Small intestine (tissue), 7 donors: ENCODE measurements at regions not wholly inside any gene's neighbourhood (a gene's known extent, or its start where the extent isn't known, plus 50 kb on each side); places are given as distances from the start of the nearest gene placed in this dataset.

ENCODE experiments used
- DNase-seq, 2 donors: peaks; one replicate each; pipeline versions ENCODE4 v3.0.0 to v3.0.0-alpha.2; 2013
- FAIRE-seq: peaks from 2 replicates; lab custom pipeline; 2012; peaks lifted over from hg19 to GRCh38; lab: Jason Lieb, UNC
- H3K27ac ChIP-seq, 3 donors: one replicate each; pipeline ENCODE4 v1.5.1; 2013; ENCODE audit warnings: low read length in 2 of 3, mild to moderate bottlenecking in 2 of 3, control low read depth in 1 of 3, inconsistent platforms in 1 of 3, low read depth in 1 of 3, moderate library complexity in 1 of 3
- H3K27me3 ChIP-seq, 3 donors: one replicate each; pipeline ENCODE4 v1.6.1; 2013; ENCODE audit warnings: low read length in 3 of 3, inconsistent platforms in 1 of 3; ENCODE audit not compliant: control insufficient read depth in 3 of 3, insufficient read depth in 3 of 3
- H3K36me3 ChIP-seq, 3 donors: one replicate each; pipeline ENCODE4 v1.6.1; 2013; ENCODE audit warnings: low read length in 3 of 3, inconsistent platforms in 1 of 3, low read depth in 1 of 3, mild to moderate bottlenecking in 1 of 3, moderate library complexity in 1 of 3; ENCODE audit not compliant: control insufficient read depth in 3 of 3, insufficient read depth in 2 of 3
- H3K4me1 ChIP-seq, 3 donors: one replicate each; pipeline ENCODE4 v1.6.1; 2013; ENCODE audit warnings: low read length in 2 of 3, inconsistent platforms in 1 of 3, low read depth in 1 of 3, mild to moderate bottlenecking in 1 of 3, moderate library complexity in 1 of 3; ENCODE audit not compliant: control insufficient read depth in 3 of 3, insufficient read depth in 2 of 3
- H3K4me3 ChIP-seq, 3 donors: one replicate each; pipeline ENCODE4 v1.5.1; 2013; ENCODE audit warnings: low read length in 3 of 3, control low read depth in 1 of 3, inconsistent platforms in 1 of 3, low read depth in 1 of 3, mild to moderate bottlenecking in 1 of 3, moderate library complexity in 1 of 3
- H3K9me3 ChIP-seq, 2 donors: one replicate each; pipeline ENCODE4 v1.6.1; 2013; ENCODE audit warnings: low read depth in 1 of 2, low read length in 1 of 2; ENCODE audit not compliant: control insufficient read depth in 2 of 2, insufficient read depth in 1 of 2
- WGBS, 3 donors: extraction: QIAGEN DNeasy Blood & Tissue Kit; methylation state at CpG; one replicate each; pipeline ENCODE4 v1.1.7; 2013; 5-methylcytosine and 5-hydroxymethylcytosine counted together
- donor health status: healthy with polysubstance abuse.
- donor health status: control.
- donor health status: control.
- donor health status: Bipolar disorder and iron deficiency.
- donor health status: healthy.

- H3K4me1 ChIP-seq: no peaks in the 10 kb centered on the region
- H3K4me3 ChIP-seq: no peak overlapping the region
- DNase-seq (no peak), FAIRE-seq (no peak)
- no peaks in the 10 kb centered on the region for H3K9me3 ChIP-seq
- H3K27ac ChIP-seq: no peak overlapping the region
- 82 to 90% (median 86%) methylated on average over 1 of the region's 1 CpG for WGBS, 3 donors
- no peaks in the 10 kb centered on the region for H3K36me3 ChIP-seq
- no peaks in the 10 kb centered on the region for H3K27me3 ChIP-seq
Observed at GRCh38 chr10:89846786-89847185, 145.4 kb downstream of the KIF20B start.

- DNase-seq (no peak), FAIRE-seq (no peak)
- Histone ChIP-seq H3K36me3 (no peaks in the 10 kb centered on the region), H3K27ac (no peak overlapping the region), H3K27me3 (peaks cover 0 to 2% (median 0%) of the 10 kb centered on the region in 3 donors), H3K4me3 (no peak overlapping the region), H3K4me1 (no peaks in the 10 kb centered on the region), H3K9me3 (no peaks in the 10 kb centered on the region)
- WGBS, 3 donors: 82 to 93% (median 89%) methylated on average over 5 of the region's 5 CpGs
Observed at GRCh38 chr10:89852872-89853271, 151.5 kb downstream of the KIF20B start.

GRCh38 chr10:89853781-89854191 is 152.4 kb downstream of the KIF20B start:
- 66 to 69% (median 67%) methylated on average over 18 of the region's 18 CpGs for WGBS, 3 donors
- Histone ChIP-seq H3K4me1 (no peaks in the 10 kb centered on the region), H3K36me3 (no peaks in the 10 kb centered on the region), H3K27ac (no peak overlapping the region), H3K9me3 (no peaks in the 10 kb centered on the region), H3K4me3 (no peak overlapping the region), H3K27me3 (peaks cover 0 to 2% (median 0%) of the 10 kb centered on the region in 3 donors)
- DNase-seq (peak in 1 of 2 donors; percentile 52), FAIRE-seq (no peak)

GRCh38 chr10:89857431-89858042 is 156.1 kb downstream of the KIF20B start:
- 63 to 78% (median 70%) methylated on average over 1 of the region's 1 CpG for whole genome bisulfite sequencing, 3 donors
- Histone ChIP-seq H3K9me3 (no peaks in the 10 kb centered on the region), H3K27me3 (peaks cover 0 to 2% (median 0%) of the 10 kb centered on the region in 3 donors), H3K36me3 (no peaks in the 10 kb centered on the region), H3K4me1 (peaks cover 0 to 4% (median 3%) of the 10 kb centered on the region in 3 donors), H3K27ac (no peak overlapping the region), H3K4me3 (no peak overlapping the region)
- FAIRE-seq (no peak), DNase-seq (no peak)

GRCh38 chr10:89861199-89861573 is 159.8 kb downstream of the KIF20B start:
- H3K4me3 ChIP-seq: no peak overlapping the region
- DNase-seq (no peak), FAIRE-seq (no peak)
- H3K27me3 ChIP-seq: no peaks in the 10 kb centered on the region
- no peaks in the 10 kb centered on the region for H3K36me3 ChIP-seq
- no peaks in the 10 kb centered on the region for H3K9me3 ChIP-seq
- H3K4me1 ChIP-seq: peaks cover 0 to 4% (median 3%) of the 10 kb centered on the region in 3 donors
- peak overlapping the region in 1 of 3 donors; percentile 8 for H3K27ac ChIP-seq

GRCh38 chr10:89861584-89862301 is 160.4 kb downstream of the KIF20B start:
- peak; percentile 49 to 63 for DNase-seq
- Histone ChIP-seq H3K4me1 (peaks cover 0 to 4% (median 3%) of the 10 kb centered on the region in 3 donors), H3K9me3 (no peaks in the 10 kb centered on the region), H3K27me3 (no peaks in the 10 kb centered on the region), H3K4me3 (no peak overlapping the region), H3K27ac (no peak overlapping the region), H3K36me3 (no peaks in the 10 kb centered on the region)
- no peak for FAIRE-seq
- 52 to 60% (median 55%) methylated on average over 3 of the region's 3 CpGs for WGBS, 3 donors

- peak in 1 of 2 donors; percentile 40 for DNase-seq
- Histone ChIP-seq H3K27me3 (no peaks in the 10 kb centered on the region), H3K9me3 (no peaks in the 10 kb centered on the region), H3K36me3 (no peaks in the 10 kb centered on the region), H3K27ac (no peak overlapping the region), H3K4me1 (peaks cover 0 to 4% (median 2%) of the 10 kb centered on the region in 3 donors), H3K4me3 (no peak overlapping the region)
- WGBS, 3 donors: 77 to 86% (median 78%) methylated on average over 2 of the region's 2 CpGs
- FAIRE-seq: no peak
Observed at GRCh38 chr10:89867964-89868363, 166.6 kb downstream of the KIF20B start.

GRCh38 chr10:89869180-89869579 is 167.8 kb downstream of the KIF20B start:
- FAIRE-seq: no peak
- no peaks in the 10 kb centered on the region for H3K36me3 ChIP-seq
- H3K4me3 ChIP-seq: no peak overlapping the region
- H3K27me3 ChIP-seq: no peaks in the 10 kb centered on the region
- DNase-seq: peak; percentile 16 to 32
- WGBS, 3 donors: 15 to 39% (median 28%) methylated on average over 2 of the region's 2 CpGs
- no peaks in the 10 kb centered on the region for H3K9me3 ChIP-seq
- no peak overlapping the region for H3K27ac ChIP-seq
- H3K4me1 ChIP-seq: peaks cover 0 to 4% (median 2%) of the 10 kb centered on the region in 3 donors
